NCI-H146 treated with DMSO at 0.1 percent for 48 hours (cell line): ENCODE measurements at regions not wholly inside any gene's neighbourhood (a gene's known extent, or its start where the extent isn't known, plus 50 kb on each side); places are given as distances from the start of the nearest gene placed in this dataset.

Source experiments
- DNase-seq: peaks from one replicate; lab custom pipeline; 2025; ENCODE audit not compliant: unreplicated experiment; lab: John Stamatoyannopoulos, UW

GRCh38 chr6:156420172-156420993 is 356.8 kb upstream of the ARID1B start:
- no peak for DNase-seq

GRCh38 chr6:156419594-156419993 is 357.6 kb upstream of the ARID1B start:
- DNase-seq: no peak

GRCh38 chr6:156418253-156418652 is 358.9 kb upstream of the ARID1B start:
- no peak for DNase-seq

- DNase-seq: no peak
These were observed 360.8 kb upstream of the ARID1B start for GRCh38 chr6:156416391-156416790.

- DNase-seq: no peak
These were observed 364.0 kb upstream of the ARID1B start for GRCh38 chr6:156413154-156413553.

GRCh38 chr6:156410649-156411048 is 366.5 kb upstream of the ARID1B start:
- no peak for DNase-seq

- no peak for DNase-seq
These were observed 368.5 kb upstream of the ARID1B start for GRCh38 chr6:156408655-156409054.

- DNase-seq: no peak
These were observed 369.8 kb upstream of the ARID1B start for GRCh38 chr6:156407334-156407733.

GRCh38 chr6:156406688-156407087 is 370.5 kb upstream of the ARID1B start:
- DNase-seq: no peak

GRCh38 chr6:156406099-156406498 is 371.1 kb upstream of the ARID1B start:
- DNase-seq: no peak

GRCh38 chr6:156402628-156403027 is 374.6 kb upstream of the ARID1B start:
- DNase-seq: no peak

- no peak for DNase-seq
These were observed 375.0 kb upstream of the ARID1B start for GRCh38 chr6:156402227-156402626.

GRCh38 chr6:156400487-156400886 is 376.7 kb upstream of the ARID1B start:
- no peak for DNase-seq

- peak; percentile 62 for DNase-seq
These were observed 378.2 kb upstream of the ARID1B start for GRCh38 chr6:156398966-156399365.

GRCh38 chr6:156398371-156398770 is 378.8 kb upstream of the ARID1B start:
- no peak for DNase-seq

GRCh38 chr6:156396791-156397418 is 380.3 kb upstream of the ARID1B start:
- peak; percentile 44 for DNase-seq

- peak; percentile 44 for DNase-seq
These were observed 381.0 kb upstream of the ARID1B start for GRCh38 chr6:156396068-156396771.

- DNase-seq: peak; percentile 91
These were observed 381.9 kb upstream of the ARID1B start for GRCh38 chr6:156395276-156395675.

GRCh38 chr6:156392648-156393047 is 384.5 kb upstream of the ARID1B start:
- no peak for DNase-seq

- no peak for DNase-seq
These were observed 385.2 kb upstream of the ARID1B start for GRCh38 chr6:156391977-156392376.

- no peak for DNase-seq
These were observed 386.0 kb upstream of the ARID1B start for GRCh38 chr6:156391061-156391672.
